CD4-positive, alpha-beta T cell treated with Interleukin-6 at 100 ng/mL for 8 hours (primary cell): ENCODE measurements at regions not wholly inside any gene's neighbourhood (a gene's known extent, or its start where the extent isn't known, plus 50 kb on each side); places are given as distances from the start of the nearest gene placed in this dataset.
"Not testable (repeated sequence)": the region's sequence is repeated elsewhere in the genome, so short reads cannot be mapped to it uniquely, and the experiment has no call there.

ENCODE experiments used
- DNase-seq: peaks from one replicate; pipeline ENCODE4 v3.0.0-alpha.2; 2020; ENCODE audit warnings: mixed read lengths, low spot score

GRCh38 chr2:8144131-8144631 is 537.7 kb upstream of the ID2 start:
- DNase-seq: no peak

- DNase-seq: no peak
Measured at GRCh38 chr2:8144785-8145184, 537.1 kb upstream of the ID2 start.

DNA sequence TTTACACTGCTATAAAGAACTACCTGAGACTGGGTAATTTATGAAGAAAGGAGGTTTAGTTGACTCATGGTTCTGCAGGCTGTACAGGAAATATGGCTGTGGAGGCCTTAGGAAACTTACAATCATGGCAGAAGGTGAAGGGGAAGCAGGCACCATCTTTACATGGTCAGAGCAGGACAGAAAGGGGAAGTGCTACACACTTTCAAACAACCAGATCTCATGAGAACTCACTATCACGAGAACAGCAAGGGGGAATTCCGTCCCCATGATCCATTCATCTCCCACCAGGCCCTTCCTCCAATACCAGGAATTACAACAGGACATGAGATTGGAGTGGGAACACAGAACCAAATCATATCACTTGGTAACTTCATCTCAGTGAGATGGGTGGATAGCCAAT is 536.5 kb upstream of the ID2 start:
- DNase-seq: not testable (repeated sequence)

DNA sequence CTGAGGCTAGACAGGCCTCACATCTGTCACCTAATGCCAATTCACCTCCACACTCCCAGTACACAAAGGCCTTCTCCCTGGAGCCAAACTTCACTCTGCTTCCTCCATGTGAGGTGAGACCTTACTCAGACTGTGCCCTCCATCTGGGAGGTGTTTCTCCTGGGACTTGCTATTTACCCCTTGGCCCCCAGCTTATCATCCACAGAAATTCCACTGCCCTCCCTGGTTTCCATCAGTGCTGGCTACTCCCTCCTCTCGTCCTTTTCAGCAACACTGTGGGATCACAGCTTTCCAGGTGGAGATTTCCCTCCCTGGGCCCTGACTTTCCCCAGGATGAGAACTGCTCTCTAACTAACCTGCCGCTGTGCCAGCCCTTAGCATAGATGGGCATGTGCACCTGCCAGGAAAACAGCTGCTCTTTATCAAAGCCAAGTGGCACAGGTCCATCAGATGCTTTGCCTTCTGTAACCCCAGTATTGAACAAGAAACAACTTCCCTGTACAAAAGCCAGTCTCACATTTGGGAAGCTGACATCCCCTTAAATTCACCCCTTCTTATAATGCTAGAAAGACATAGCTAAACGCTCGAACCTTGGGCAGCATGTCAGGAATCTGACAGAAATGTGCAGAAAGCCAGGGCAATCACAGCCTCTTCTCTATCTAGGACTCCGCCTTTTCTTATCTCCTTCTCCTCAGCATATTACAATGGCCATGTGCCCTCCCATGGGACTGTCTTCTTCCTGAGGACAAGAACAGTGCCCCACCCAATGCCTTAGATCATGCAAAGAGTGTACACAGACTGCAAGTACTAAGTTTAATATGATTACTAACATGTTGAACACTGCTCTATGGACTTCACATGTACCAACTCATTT is 535.5 kb upstream of the ID2 start:
- DNase-seq: no peak

DNA sequence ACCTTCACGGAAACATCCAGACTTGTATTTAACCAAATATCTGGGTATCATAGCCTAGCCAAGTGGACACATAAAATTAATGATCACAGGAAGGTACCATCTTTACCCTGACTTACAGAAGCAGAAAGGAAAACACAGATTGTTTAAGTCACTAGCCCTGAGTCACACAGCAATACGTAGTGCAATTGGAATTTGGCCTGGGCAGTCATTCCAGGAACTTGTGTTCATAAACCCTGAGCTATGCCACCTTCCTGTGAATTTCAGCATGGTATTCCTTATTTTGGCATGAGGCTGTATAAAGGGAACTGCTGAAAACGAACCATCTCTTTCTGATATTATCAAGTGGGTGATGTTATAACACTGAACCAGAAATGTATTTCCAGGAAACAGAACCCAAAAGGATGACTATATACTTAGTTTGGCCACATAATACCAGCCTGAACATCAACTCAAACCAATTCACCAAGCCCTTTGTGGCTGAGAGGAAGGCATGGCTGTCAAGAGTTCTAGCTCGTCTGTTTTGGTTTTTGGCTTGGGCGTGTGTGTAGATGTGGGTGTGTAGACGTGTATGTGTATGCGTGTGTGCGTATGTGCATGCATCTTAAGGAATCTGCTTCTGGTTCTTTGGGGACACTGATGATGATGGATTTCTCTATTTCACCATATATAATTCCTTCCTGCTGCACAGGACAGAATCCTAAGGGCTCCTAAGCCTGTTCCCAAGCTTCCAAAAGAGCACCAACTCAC is 533.4 kb upstream of the ID2 start:
- no peak for DNase-seq

GRCh38 chr2:8149007-8149405 is 532.9 kb upstream of the ID2 start:
- no peak for DNase-seq

DNA sequence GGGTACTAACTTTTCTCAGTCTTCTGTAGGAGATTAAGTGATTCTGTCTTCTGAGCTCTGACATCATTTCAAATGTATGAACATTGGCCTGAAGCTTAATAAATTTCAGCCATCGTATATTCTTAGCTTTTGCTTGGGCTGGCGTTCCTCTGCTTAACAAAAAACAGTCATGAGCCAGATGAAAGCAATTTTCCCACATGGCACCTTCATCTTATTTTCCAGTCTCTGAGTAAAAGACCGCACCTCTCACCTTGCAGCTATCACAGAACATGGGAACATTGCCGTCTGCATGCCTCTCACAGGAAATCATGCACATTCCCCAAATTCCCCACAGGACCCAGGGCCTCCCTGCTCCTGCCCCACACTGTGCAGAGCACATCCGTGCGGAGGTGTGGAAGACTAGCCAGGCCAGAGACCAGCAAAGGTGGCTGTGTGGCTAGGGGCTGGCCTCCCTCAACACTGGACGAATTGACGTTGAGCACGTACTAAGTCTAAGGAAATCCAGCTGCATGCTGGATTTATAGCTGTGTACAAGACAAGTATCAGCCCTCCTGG is 531.8 kb upstream of the ID2 start:
- DNase-seq: no peak

GRCh38 chr2:8151888-8152287 is 530.0 kb upstream of the ID2 start:
- DNase-seq: no peak

- no peak for DNase-seq
Measured at GRCh38 chr2:8152392-8153257, 529.2 kb upstream of the ID2 start.

GRCh38 chr2:8153258-8153718 is 528.6 kb upstream of the ID2 start:
- no peak for DNase-seq

GRCh38 chr2:8154270-8154669 is 527.6 kb upstream of the ID2 start:
- DNase-seq: no peak

- no peak for DNase-seq
Measured at GRCh38 chr2:8154936-8155335, 526.9 kb upstream of the ID2 start.

- no peak for DNase-seq
Measured at GRCh38 chr2:8157621-8158430, 524.0 kb upstream of the ID2 start.

GRCh38 chr2:8158711-8159110 is 523.1 kb upstream of the ID2 start:
- no peak for DNase-seq

DNA sequence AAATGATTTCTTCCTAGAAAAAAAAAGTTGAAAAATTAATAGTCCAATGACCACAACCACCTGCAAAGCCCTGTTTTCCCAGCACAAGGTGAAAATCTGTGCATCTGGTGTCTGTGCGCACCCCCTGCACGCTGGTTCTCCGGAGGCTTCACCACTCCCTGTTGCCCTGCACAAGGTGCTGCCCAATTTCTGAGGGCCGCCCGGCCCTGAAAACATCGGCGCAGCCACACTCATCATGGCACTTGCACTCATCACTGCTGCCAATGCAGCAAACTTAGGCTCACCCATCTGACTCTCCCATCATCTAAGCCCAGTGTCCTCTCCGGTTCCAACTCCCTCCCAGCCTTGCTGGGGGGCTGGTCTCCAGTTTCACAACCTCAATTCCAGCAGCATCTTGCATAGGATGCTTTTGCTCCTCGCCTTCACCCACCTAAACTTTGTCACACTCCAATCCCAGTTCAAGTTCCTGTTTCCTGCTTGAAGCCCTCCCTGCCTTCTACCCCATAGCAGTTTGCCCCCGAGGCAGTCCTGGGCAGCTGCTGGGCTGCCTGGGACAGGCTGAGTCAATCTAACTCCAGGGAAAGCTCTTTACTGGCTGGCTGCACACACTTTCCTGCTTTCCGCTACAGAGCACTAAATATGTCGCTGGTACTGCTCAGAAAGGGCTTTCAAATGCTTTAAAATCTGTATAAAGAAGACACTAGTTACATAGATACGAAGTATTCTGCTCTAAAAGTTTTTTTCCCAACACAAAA is 522.5 kb upstream of the ID2 start:
- no peak for DNase-seq

GRCh38 chr2:8159966-8160603 is 521.8 kb upstream of the ID2 start:
- DNase-seq: no peak

GRCh38 chr2:8160959-8161358 is 520.9 kb upstream of the ID2 start:
- DNase-seq: no peak

GRCh38 chr2:8162552-8162951 is 519.3 kb upstream of the ID2 start:
- no peak for DNase-seq

DNA sequence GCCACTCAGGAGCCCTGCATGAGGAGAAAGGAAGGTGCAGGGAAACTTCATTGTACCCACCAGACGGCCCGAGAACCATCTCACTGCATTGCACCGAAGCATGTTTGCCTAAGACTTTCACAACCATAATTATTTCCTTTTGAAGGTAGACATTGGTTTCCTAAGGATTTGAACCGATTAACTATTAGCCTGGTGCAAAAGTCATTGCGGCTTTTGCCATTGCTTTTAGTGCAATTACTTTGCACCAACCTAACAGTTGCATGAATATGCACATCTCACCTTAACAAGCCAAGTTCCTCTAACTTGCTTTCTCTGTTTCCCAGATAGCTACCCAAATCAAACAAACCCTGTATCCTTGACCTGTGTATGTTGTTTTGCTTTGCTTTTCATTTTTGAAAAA is 516.3 kb upstream of the ID2 start:
- DNase-seq: no peak
